Right lobe of liver (tissue), 6 donors: ENCODE measurements at regions not wholly inside any gene's neighbourhood (a gene's known extent, or its start where the extent isn't known, plus 50 kb on each side); places are given as distances from the start of the nearest gene placed in this dataset.
"Not testable (repeated sequence)": the region's sequence is repeated elsewhere in the genome, so short reads cannot be mapped to it uniquely, and the experiment has no call there.

ENCODE experiments used
- ATAC-seq, 4 donors: fragments of 200-7000 bp; cut with Tn5 transposase; one replicate each; pipeline ENCODE4 v1.9.1; 2020; ENCODE audit warnings: mild to moderate bottlenecking in 4 of 4, moderate library complexity in 4 of 4
- DNase-seq, 3 donors: peaks; one replicate each; pipeline ENCODE4 v3.0.0-alpha.2; 2020
- H3K27ac ChIP-seq, 3 donors: fragments of 200-600 bp; one replicate each; pipeline ENCODE4 v1.8.0; 2022
- H3K27me3 ChIP-seq, 2 donors: fragments of 200-600 bp; one replicate each; pipeline ENCODE4 v1.8.0; 2022
- H3K36me3 ChIP-seq, 4 donors: fragments of 200-600 bp; sonication (generic) in 1 of 4; one replicate each; pipeline versions ENCODE4 v1.5.1 to v1.8.0; 2017 to 2022; ENCODE audit warnings: control low read depth in 1 of 4
- H3K4me1 ChIP-seq, 4 donors: fragments of 200-600 bp; sonication (generic) in 1 of 4; one replicate each; pipeline versions ENCODE4 v1.5.1 to v1.8.0; 2017 to 2022; ENCODE audit warnings: control low read depth in 1 of 4
- H3K4me3 ChIP-seq, 3 donors: fragments of 200-600 bp; one replicate each; pipeline ENCODE4 v1.8.0; 2022
- H3K9me3 ChIP-seq, 4 donors: fragments of 200-600 bp; sonication (generic) in 1 of 4; one replicate each; pipeline versions ENCODE4 v1.5.1 to v1.8.0; 2017 to 2022; ENCODE audit warnings: control low read depth in 1 of 4
- POLR2A ChIP-seq: fragments of 450-650 bp; IDR thresholded peaks from one replicate; pipeline ENCODE4 v1.6.1; 2017; ENCODE audit warnings: antibody characterized with exemption, mild to moderate bottlenecking
- WGBS: methylation state at CpG from one replicate; pipeline ENCODE4 v1.1.6; 2018; ENCODE audit warnings: low coverage, low lambda C conversion rate; ENCODE audit not compliant: insufficient coverage; ENCODE audit errors: missing lambda C conversion rate; 5-methylcytosine and 5-hydroxymethylcytosine counted together
- intact Hi-C, 2 donors: fragments of 100-400 bp; cut with DNase I; formaldehyde crosslinking; loops; one replicate each; pipeline versions ENCODE4 v1.11.2 to v1.14.1; 2022
- TF ChIP-seq, protein P1 (sequence below), 4 donors: fragments of 200-600 bp in 3 of 4; fragments of 450-650 bp in 1 of 4; IDR thresholded peaks; one replicate each; pipeline versions ENCODE4 v1.5.1 to v1.8.0; 2016 to 2022; ENCODE audit warnings: antibody characterized with exemption in 4 of 4, mild to moderate bottlenecking in 2 of 4
- donor health status: DM: no; HTN: yes; CAD: no.
- donor health status: DM: no; HTN: no; CAD: no.
- donor health status: DM: no; HTN: no; CAD: no.
- donor health status: DM: no; HTN: yes; CAD: no.
- donor health status: DM: no; HTN: yes; CAD: no.

DNA sequence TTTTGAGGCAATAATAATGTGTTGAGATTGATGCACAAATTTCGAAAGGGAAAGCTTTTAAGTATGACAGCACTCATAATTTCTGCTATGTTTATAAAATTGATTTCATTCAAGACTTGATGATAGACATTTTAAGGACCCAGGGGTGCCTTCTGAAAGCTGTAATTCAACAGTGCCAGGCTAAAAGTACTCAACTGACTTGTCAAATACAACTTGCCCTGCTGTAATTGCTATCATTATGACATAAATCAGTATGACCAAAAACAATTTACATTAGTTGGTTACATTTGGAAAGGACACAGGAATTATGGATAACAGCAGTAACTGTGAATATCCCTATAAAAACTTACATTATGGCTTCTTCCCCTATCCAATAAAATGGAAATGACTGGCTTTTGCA lies 178.9 kb downstream of the MMUT start:
- no peak for ATAC-seq
- H3K27me3 ChIP-seq = no peaks in the 10 kb centered on the region
- no peaks in the 10 kb centered on the region for H3K36me3 ChIP-seq
- DNase-seq = no peak
- TF ChIP-seq POLR2A = no peak
- TF ChIP-seq, protein P1, sequence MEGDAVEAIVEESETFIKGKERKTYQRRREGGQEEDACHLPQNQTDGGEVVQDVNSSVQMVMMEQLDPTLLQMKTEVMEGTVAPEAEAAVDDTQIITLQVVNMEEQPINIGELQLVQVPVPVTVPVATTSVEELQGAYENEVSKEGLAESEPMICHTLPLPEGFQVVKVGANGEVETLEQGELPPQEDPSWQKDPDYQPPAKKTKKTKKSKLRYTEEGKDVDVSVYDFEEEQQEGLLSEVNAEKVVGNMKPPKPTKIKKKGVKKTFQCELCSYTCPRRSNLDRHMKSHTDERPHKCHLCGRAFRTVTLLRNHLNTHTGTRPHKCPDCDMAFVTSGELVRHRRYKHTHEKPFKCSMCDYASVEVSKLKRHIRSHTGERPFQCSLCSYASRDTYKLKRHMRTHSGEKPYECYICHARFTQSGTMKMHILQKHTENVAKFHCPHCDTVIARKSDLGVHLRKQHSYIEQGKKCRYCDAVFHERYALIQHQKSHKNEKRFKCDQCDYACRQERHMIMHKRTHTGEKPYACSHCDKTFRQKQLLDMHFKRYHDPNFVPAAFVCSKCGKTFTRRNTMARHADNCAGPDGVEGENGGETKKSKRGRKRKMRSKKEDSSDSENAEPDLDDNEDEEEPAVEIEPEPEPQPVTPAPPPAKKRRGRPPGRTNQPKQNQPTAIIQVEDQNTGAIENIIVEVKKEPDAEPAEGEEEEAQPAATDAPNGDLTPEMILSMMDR (IDR thresholded peaks at IDR 0.05) = no peak
- no peak overlapping the region for H3K4me3 ChIP-seq
- intact Hi-C loops = no loop called here
- WGBS = 15% methylated on average over 1 of the region's 1 CpG
- no peak overlapping the region for H3K27ac ChIP-seq
- no peaks in the 10 kb centered on the region for H3K4me1 ChIP-seq
- no peaks in the 10 kb centered on the region for H3K9me3 ChIP-seq

DNA sequence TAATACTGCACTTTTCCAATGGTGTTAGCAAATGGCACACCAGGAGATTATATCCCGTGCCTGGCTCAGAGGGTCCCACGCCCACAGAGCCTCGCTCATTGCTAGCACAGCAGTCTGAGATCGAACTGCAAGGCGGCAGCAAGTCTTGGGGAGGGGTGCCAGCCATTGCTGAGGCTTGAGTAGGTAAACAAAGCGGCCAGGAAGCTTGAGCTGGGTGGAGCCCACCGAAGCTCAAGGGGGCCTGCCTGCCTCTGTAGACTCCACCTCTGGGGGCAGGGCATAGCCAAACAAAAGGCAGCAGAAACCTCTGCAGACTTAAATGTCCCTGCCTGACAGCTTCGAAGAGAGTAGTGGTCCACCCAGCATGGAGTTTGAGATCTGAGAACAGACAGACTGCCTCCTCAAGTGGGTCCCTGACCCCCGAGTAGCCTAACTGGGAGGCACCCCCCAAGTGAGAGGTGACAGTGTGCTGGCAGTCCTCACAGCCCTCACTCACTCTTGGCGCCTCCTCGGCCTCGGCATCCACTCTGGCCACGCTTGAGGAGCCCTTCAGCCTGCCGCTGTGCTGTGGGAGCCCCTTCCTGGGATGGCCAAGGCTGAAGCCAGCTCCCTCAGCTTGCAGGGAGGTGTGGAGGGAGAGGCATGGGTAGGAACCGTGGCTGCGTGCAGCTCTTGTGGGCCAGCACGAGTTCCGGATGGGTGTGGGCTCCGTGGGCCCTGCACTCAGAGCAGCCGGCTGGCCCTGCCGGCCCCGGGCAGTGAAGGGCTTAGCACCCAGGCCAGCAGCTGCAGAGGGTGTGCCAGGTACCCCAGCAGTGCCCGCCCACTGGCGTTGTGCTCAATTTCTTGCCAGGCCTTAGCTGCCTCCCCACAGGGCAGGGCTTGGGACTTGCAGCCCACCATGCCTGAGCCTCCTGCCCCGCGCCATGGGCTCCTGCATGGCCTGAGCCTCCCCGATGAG lies 188.0 kb downstream of the MMUT start:
- H3K36me3 ChIP-seq, H3K27ac ChIP-seq, H3K27me3 ChIP-seq, intact Hi-C loops, H3K9me3 ChIP-seq, H3K4me1 ChIP-seq, ATAC-seq, H3K4me3 ChIP-seq, DNase-seq: not testable (repeated sequence)
- 59% methylated on average over 10 of the region's 27 CpGs for WGBS

DNA sequence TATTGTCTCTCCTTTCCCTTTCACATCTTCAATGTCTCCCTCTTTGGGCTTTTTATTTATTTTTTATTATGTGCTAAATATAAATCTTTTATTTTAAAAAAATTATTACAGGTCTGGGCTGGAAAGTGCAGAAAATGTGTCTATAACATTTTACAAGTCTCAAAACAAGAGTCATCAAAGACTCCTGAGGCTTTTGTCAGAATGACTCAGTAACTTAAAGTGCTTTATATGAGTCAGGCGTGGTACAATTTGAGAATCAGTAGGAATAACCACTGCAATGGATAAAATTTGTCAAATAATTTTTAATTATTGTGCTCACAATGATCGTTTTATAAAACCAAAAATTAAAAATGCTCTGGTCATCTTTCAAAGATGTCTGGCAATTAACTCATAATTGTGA lies 193.9 kb downstream of the MMUT start:
- no peak for ATAC-seq
- H3K4me1 ChIP-seq = no peaks in the 10 kb centered on the region
- intact Hi-C loops = no loop called here
- 18% methylated on average over 2 of the region's 2 CpGs for WGBS
- H3K36me3 ChIP-seq = no peaks in the 10 kb centered on the region
- no peak overlapping the region for H3K27ac ChIP-seq
- DNase-seq = no peak
- no peaks in the 10 kb centered on the region for H3K27me3 ChIP-seq
- no peaks in the 10 kb centered on the region for H3K9me3 ChIP-seq
- no peak overlapping the region for H3K4me3 ChIP-seq
- TF ChIP-seq, protein P1 (IDR thresholded peaks at IDR 0.05) = no peak
- TF ChIP-seq POLR2A = no peak

DNA sequence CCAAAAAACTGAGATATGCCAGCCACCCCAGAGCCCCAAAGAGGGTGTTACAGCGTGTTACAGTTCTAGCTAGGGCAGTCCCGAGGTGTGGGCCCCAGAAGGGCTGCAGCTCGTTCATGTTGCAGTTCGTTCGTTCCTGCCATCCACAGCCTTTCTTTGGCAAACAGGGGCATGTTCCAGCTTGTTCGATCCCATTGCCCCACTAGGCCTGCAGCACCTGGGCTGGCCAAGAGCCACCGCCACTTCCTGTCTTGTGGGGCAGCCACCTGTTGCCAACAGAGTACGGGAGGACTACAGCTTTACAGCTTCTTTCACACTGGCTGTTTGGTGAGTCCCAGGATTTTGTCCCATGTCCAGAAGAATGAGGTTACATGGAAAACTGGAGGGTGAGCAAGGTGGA lies 198.1 kb downstream of the MMUT start:
- Histone ChIP-seq H3K4me1 (no peaks in the 10 kb centered on the region), H3K27me3 (no peaks in the 10 kb centered on the region), H3K4me3 (no peak overlapping the region), H3K9me3 (no peaks in the 10 kb centered on the region), H3K27ac (no peak overlapping the region), H3K36me3 (no peaks in the 10 kb centered on the region)
- no peak for ATAC-seq
- WGBS = no CpG with 5 or more reads among the region's 8 CpGs
- no peak for DNase-seq
- intact Hi-C loops = no loop called here
- TF ChIP-seq POLR2A = no peak
- TF ChIP-seq, protein P1 (IDR thresholded peaks at IDR 0.05) = no peak

DNA sequence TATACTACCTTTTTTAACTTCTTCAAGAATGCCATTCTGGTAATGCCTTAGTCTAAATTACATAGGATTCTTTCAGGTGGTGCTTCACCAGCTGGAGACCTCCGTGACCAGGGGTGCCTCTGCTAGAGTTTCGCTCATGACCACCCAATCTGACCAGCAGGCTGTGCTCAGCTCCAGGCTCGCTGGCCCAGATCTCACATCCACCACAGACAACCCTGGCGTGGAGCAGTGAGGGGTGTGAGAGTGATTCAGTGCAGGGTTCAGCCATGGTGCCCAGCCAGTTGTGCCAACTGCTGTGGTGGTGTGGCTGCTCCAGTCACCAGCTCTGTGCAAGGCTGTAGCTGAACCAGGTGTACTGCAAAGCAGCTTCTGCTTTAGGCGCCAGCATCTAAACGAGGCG lies 198.6 kb downstream of the MMUT start:
- no peak for DNase-seq
- Histone ChIP-seq H3K9me3 (no peaks in the 10 kb centered on the region), H3K36me3 (no peaks in the 10 kb centered on the region), H3K4me3 (no peak overlapping the region), H3K27me3 (no peaks in the 10 kb centered on the region), H3K4me1 (no peaks in the 10 kb centered on the region), H3K27ac (no peak overlapping the region)
- ATAC-seq = no peak
- TF ChIP-seq POLR2A = no peak
- TF ChIP-seq, protein P1 (IDR thresholded peaks at IDR 0.05) = no peak
- WGBS = 41% methylated on average over 3 of the region's 7 CpGs
- intact Hi-C loops = no loop called here
